ENCODE measurements at regions not wholly inside any gene's neighbourhood (a gene's known extent, or its start where the extent isn't known, plus 50 kb on each side); places are given as distances from the start of the nearest gene placed in this dataset.

- FAIRE-seq, result no peak
- DNase-seq (ENCODE audit: insufficient read length, low spot score), result no peak
Measured at GRCh38 chr11:115709297-115709696, 205.1 kb upstream of the CADM1 start.

DNA sequence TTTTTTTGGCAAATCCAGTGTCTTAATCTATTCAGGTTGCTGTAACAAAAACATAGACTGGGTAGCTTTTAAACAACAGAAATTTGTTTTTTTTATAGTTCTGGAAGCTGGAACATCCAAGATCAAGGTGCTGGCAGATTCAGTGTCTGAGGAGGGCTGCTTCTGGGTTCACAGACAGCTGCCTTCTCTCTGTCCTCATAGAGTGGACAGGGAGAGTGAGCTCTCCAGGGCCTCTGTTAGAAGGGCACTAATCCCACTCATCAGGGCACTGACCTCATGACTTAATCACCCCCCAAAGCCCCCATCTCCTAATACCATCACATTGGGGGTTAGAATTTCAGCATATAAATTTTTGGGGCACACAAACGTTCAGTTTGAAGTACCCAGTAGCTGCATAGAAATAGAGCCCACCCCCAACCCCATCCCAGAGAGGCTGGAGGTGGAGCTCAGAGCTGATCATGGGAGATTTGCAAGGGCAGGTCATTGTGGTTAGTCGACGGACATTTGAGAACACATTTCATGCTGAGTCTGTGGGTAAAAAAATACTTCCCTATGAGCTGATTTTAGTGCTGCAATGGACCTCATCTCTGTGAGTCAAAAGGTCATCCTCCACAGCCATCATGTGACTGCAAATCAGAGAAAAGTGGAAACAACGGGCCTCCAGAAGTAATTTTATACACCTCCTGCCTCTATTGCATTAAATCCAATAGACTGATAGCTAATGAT, 203.1 kb upstream of the CADM1 start:
- no peak for DNase-seq (ENCODE audit: insufficient read length, low spot score)
- FAIRE-seq, result no peak

DNA sequence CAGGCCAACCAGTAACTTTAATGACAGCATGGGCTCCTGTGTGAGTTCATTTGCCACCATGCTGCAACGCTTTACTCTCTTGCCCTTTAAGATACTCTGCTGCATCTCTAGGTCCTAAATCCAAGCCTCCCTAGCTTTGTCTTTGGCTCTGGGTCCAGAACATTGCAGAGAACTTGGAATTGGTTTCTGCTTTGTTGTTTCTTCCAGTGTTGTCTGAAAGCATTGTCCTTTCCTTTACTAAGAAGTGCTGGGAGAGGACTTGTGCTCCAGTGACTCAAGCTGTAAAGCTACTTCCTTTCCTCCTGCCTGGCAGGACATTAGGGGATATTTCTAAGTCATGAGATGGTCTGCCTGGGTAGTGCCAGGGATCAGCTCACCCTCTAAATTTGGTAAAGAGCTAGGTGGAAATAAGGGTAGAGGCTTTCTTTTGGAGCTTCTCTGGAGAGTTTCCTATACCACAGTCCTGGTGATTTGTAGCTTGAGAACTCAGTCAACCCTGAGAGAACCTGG, 202.5 kb upstream of the CADM1 start:
- DNase-seq (ENCODE audit: insufficient read length, low spot score) (no peak), FAIRE-seq (no peak)

GRCh38 chr11:115705200-115705599, 201.0 kb upstream of the CADM1 start:
- no peak for FAIRE-seq
- no peak for DNase-seq (ENCODE audit: insufficient read length, low spot score)

- DNase-seq (ENCODE audit: insufficient read length, low spot score) (no peak), FAIRE-seq (no peak)
Measured at GRCh38 chr11:115700981-115701875, 197.0 kb upstream of the CADM1 start.

DNA sequence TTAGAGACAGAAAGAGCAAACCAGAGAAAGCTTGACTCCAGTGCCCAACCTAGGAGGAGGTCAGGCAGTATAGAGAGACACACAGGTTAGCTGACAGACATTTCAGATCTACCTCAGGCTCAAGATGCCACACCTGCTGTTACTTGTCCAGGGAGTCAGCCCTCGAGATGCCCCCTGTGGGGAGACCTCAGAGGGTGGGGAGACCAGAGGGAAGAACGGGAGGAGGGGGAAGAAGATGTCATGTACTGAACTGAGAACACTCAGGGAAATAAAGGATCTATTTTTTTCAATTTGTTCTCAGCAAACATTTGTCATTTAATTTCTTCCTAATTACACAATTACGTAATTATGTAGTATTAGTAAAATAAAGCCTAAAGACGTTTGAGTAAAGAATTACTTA, 196.3 kb upstream of the CADM1 start:
- no peak for DNase-seq (ENCODE audit: insufficient read length, low spot score)

DNA sequence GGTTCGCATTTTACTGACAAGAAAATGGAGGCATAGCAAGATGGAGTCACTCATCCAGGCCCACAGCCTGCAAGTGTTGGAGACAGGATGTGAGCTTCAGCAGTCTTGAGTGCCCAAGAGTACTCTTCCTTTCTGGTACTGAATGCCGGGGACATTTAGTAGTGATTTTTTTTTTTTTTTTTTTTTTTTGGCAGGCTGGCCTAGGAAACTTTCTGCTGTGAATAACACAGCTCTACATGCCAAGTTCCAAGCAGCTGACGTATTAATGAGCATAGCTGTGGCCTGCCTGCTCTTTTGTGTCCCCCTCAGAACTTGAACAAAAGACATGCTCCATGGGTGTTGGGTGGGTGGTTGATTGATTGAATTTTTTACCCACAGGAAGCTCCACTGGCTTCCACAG, 195.5 kb upstream of the CADM1 start:
- FAIRE-seq, result no peak
- no peak for DNase-seq (ENCODE audit: insufficient read length, low spot score)

More for the DNA sequence above, 196.3 kb upstream of the CADM1 start:
- FAIRE-seq, result no peak

- FAIRE-seq (no peak), DNase-seq (ENCODE audit: insufficient read length, low spot score) (no peak)
Measured at GRCh38 chr11:115699326-115699725, 195.1 kb upstream of the CADM1 start.

- no peak for DNase-seq (ENCODE audit: insufficient read length, low spot score)
Measured at GRCh38 chr11:115698243-115698642, 194.0 kb upstream of the CADM1 start.

DNA sequence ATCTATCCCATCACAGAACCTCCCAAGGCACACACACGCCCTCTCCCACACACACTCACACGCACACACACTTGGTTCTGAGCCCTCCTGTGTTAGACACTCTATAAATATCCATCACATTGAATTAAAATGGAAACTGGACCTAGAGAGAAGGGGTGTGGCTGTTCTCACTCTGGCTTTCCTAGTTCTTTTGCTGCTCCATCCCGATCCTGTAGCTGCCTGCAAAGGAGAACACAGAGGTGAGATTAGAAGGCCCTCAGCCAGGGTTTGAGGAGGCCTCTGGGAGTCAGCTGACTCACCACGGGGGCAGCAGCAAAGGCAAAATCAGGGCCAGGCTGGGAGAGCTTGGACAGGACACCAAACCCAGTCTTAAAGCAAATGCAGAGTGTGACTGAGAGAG, 192.3 kb upstream of the CADM1 start:
- DNase-seq (ENCODE audit: insufficient read length, low spot score), result no peak

More at GRCh38 chr11:115698243-115698642, 194.0 kb upstream of the CADM1 start:
- FAIRE-seq, result no peak

DNA sequence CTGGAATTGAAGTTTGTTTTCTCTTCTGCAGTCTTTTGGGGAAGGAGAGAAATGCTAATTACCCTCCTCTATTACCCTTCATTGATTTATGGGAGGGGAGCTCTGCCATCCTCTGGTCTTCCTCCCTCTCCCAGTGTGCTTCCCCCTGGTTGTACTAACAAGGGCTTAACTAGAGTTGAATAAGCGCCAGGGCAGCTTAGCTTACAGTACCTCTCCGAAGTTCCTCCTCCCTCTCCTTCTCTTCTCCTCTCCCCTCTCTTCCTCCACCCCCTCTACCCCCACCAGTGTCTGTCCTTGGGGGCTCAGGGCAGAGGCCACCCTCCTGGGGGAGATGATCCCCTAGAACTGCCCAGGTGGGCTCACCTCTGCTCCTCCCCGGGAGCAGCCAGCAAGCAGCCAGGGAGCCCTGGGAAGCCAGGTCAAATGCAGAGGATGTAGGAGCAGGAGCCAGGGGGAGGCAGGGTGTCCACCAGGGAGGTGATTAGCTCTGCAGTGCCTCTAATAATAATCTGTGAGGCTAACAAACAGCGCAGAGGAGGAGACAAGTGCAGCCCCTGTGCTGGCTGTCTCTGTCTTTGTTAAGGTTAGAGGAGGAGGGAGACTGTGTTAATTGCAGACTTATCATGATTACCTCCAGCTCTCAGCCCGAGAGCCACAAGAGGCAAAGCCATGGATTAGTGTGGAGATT, 191.6 kb upstream of the CADM1 start:
- DNase-seq (ENCODE audit: insufficient read length, low spot score) (no peak), FAIRE-seq (no peak)

More for the DNA sequence above, 192.3 kb upstream of the CADM1 start:
- no peak for FAIRE-seq

DNA sequence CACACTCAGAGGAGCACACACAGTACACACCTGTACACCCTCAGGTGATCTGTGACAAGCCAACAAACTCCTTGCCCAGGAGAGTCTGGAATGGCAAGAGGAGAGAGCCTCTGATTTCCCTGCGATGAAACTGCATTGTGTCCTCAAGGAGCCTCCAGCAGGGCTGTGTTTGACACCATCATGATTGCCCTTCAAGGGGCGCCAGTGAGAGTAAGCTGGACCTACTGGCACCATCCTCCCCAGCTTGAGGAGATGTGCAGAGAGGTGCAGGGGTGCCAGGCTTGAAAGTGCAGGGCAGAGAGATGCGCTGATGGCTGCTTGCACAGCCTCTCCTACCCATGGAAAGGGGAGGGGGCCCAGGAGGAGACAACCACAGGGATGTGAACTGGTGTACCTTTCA, 188.8 kb upstream of the CADM1 start:
- DNase-seq (ENCODE audit: insufficient read length, low spot score), result no peak
- FAIRE-seq, result no peak

GRCh38 chr11:115691030-115691429, 186.8 kb upstream of the CADM1 start:
- FAIRE-seq (no peak), DNase-seq (ENCODE audit: insufficient read length, low spot score) (no peak)

GRCh38 chr11:115687934-115688333, 183.7 kb upstream of the CADM1 start:
- DNase-seq (ENCODE audit: insufficient read length, low spot score) (no peak), FAIRE-seq (no peak)

DNA sequence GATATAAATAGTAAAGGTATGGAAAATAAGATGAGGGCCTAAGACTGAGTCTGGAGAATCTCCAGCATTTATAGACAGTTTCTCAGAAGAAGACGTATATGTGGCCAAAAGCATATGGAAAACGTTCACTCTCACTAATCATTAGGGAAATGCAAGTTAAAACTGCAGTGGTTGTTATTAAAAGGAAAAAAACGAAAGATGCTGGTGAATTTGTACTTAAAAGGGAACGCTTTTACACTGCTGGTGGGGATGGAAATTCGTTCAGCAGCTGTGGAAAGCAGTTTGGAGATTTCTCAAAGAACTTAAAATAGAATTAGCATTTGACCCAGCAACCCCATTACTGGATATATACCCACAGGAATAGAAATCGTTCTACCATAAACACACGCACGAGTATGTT, 180.5 kb upstream of the CADM1 start:
- DNase-seq (ENCODE audit: insufficient read length, low spot score), result no peak
- FAIRE-seq, result no peak

GRCh38 chr11:115684135-115684534, 179.9 kb upstream of the CADM1 start:
- DNase-seq (ENCODE audit: insufficient read length, low spot score), result no peak
- FAIRE-seq, result no peak

DNA sequence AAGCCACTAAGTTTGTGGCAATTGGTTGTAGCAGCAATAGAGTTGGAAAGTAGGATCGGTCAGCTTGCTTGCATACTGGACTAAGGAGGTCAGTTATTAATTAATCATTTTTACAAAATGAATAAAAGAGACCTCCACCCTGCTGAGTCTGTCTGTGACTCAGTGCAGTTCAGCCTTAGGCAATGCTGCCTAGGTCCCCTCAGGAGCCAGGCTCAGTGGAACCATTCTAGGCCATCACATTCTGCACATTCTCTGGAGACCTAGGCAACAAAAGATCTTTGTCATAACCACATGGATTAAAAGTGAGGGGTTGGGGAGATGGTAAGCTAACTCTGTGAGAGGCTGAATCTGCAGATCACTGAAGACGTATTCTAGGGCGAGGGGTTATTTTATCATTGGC, 178.7 kb upstream of the CADM1 start:
- no peak for FAIRE-seq
- no peak for DNase-seq (ENCODE audit: insufficient read length, low spot score)

- no peak for FAIRE-seq
- DNase-seq (ENCODE audit: insufficient read length, low spot score), result no peak
Measured at GRCh38 chr11:115682101-115682500, 177.9 kb upstream of the CADM1 start.

DNA sequence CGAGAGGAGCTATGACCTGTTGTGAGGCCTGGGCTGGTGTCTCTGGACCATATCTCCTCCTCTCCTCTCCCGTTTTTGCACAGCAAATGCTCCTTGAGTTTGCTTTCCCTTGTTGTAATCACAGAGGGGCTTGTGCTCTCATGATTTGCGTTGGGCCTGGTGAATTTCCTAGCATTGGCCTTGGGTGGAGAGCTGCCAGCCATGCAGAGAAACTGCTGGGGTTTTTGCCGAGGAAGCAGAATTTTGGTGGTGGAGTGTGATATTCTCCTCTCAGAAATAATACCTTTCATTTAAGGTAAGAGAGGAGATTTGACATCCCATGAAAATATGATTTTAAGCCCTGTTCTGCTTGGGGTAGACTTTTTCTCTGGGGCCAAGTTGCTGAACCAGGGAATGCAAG, 175.7 kb upstream of the CADM1 start:
- FAIRE-seq (no peak), DNase-seq (ENCODE audit: insufficient read length, low spot score) (no peak)

DNA sequence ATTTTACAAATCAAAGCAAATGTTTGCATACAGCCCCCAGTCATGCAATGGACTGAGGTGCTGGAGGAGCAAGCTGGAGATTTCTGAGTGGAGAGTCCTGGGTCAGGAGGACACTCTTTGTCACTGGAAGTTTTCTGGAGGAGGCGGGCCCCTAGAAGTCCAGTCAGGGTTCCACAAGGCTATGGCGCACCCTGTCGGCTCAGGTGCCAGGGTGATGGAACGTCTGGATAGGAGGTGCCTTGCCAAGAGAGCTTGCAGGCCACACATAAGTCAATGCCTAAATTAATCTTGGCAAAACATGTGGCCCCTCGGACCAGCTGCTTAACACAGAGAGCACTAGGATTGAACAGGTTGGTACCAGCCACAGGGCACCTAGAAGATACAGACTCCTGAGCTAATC, 174.7 kb upstream of the CADM1 start:
- DNase-seq (ENCODE audit: insufficient read length, low spot score), result no peak
- no peak for FAIRE-seq

- DNase-seq (ENCODE audit: insufficient read length, low spot score) (no peak), FAIRE-seq (no peak)
Measured at GRCh38 chr11:115677190-115677589, 173.0 kb upstream of the CADM1 start.
